Hepatocyte (in vitro differentiated cells): ENCODE measurements at regions not wholly inside any gene's neighbourhood (a gene's known extent, or its start where the extent isn't known, plus 50 kb on each side); places are given as distances from the start of the nearest gene placed in this dataset.

ENCODE experiments used
- DNase-seq: peaks from one replicate; pipeline ENCODE4 v3.0.0-alpha.2; 2016; ENCODE audit warnings: low spot score
- H2AFZ ChIP-seq: fragments of 200-600 bp; sonication (generic); 2 replicates; pipeline ENCODE4 v1.6.0; 2016; ENCODE audit warnings: antibody characterized with exemption, mild to moderate bottlenecking
- H3K27ac ChIP-seq: fragments of 200-600 bp; sonication (generic); 2 replicates; pipeline ENCODE4 v1.5.1; 2016; ENCODE audit warnings: mild to moderate bottlenecking
- H3K27me3 ChIP-seq: fragments of 200-600 bp; sonication (generic); 2 replicates; pipeline ENCODE4 v1.6.1; 2016
- H3K36me3 ChIP-seq: fragments of 200-600 bp; sonication (generic); replicated peaks from 2 replicates; pipeline ENCODE4 v1.5.1; 2016; ENCODE audit warnings: low read depth; ENCODE audit not compliant: insufficient read depth
- H3K4me1 ChIP-seq: fragments of 200-600 bp; sonication (generic); 2 replicates; pipeline ENCODE4 v1.5.1; 2016; ENCODE audit warnings: mild to moderate bottlenecking, moderate library complexity; ENCODE audit not compliant: insufficient read depth
- H3K4me2 ChIP-seq: fragments of 200-600 bp; sonication (generic); 2 replicates; pipeline ENCODE4 v1.6.0; 2016
- H3K4me3 ChIP-seq: fragments of 200-600 bp; sonication (generic); 2 replicates; pipeline ENCODE4 v1.5.1; 2016; ENCODE audit warnings: mild to moderate bottlenecking
- H3K79me2 ChIP-seq: fragments of 200-600 bp; sonication (generic); 2 replicates; pipeline ENCODE4 v1.6.0; 2017; ENCODE audit warnings: mild to moderate bottlenecking
- H3K9me2 ChIP-seq: fragments of 200-600 bp; sonication (generic); replicated peaks from 2 replicates; pipeline ENCODE4 v1.6.0; 2017; ENCODE audit warnings: mild to moderate bottlenecking; ENCODE audit not compliant: insufficient read depth
- H3K9me3 ChIP-seq: fragments of 200-600 bp; sonication (generic); 2 replicates; pipeline ENCODE4 v1.5.1; 2016; ENCODE audit warnings: low read depth, mild to moderate bottlenecking
- H4K20me1 ChIP-seq: fragments of 200-600 bp; sonication (generic); 2 replicates; pipeline ENCODE4 v1.6.0; 2016; ENCODE audit warnings: mild to moderate bottlenecking; ENCODE audit not compliant: insufficient read depth, poor library complexity, severe bottlenecking
- EZH2 ChIP-seq: fragments of 200-600 bp; sonication (generic); IDR thresholded peaks from 2 replicates; pipeline ENCODE4 v1.6.1; 2016; ENCODE audit warnings: antibody characterized with exemption, mild to moderate bottlenecking, borderline replicate concordance
- EZH2phosphoT487 ChIP-seq: fragments of 200-600 bp; sonication (generic); IDR thresholded peaks from one replicate; pipeline ENCODE4 v1.6.1; 2018; ENCODE audit warnings: antibody characterized with exemption, mild to moderate bottlenecking, low read depth, moderate library complexity; ENCODE audit not compliant: unreplicated experiment, severe bottlenecking
- WGBS: methylation state at CpG from one replicate; pipeline ENCODE4 v1.1.6; 2016; ENCODE audit warnings: low lambda C conversion rate; ENCODE audit errors: missing lambda C conversion rate; 5-methylcytosine and 5-hydroxymethylcytosine counted together
- TF ChIP-seq, protein P1 (sequence below): fragments of 200-600 bp; sonication (generic); IDR thresholded peaks from 2 replicates; pipeline ENCODE4 v1.5.1; 2016; ENCODE audit warnings: antibody characterized with exemption, mild to moderate bottlenecking; ENCODE audit not compliant: poor library complexity

GRCh38 chr3:22431334-22431733 lies 680.3 kb upstream of the ZNF385D start:
- no peak overlapping the region for H3K27ac ChIP-seq
- no peaks in the 10 kb centered on the region for H3K27me3 ChIP-seq
- no peak overlapping the region for H2AFZ ChIP-seq
- no peak overlapping the region for H3K4me3 ChIP-seq
- H3K9me3 ChIP-seq = no peaks in the 10 kb centered on the region
- no peaks in the 10 kb centered on the region for H4K20me1 ChIP-seq
- no peaks in the 10 kb centered on the region for H3K9me2 ChIP-seq
- no peaks in the 10 kb centered on the region for H3K79me2 ChIP-seq
- no peak overlapping the region for H3K4me2 ChIP-seq
- H3K36me3 ChIP-seq = no peaks in the 10 kb centered on the region
- no peak for TF ChIP-seq EZH2
- no peak for TF ChIP-seq EZH2phosphoT487
- TF ChIP-seq, protein P1, sequence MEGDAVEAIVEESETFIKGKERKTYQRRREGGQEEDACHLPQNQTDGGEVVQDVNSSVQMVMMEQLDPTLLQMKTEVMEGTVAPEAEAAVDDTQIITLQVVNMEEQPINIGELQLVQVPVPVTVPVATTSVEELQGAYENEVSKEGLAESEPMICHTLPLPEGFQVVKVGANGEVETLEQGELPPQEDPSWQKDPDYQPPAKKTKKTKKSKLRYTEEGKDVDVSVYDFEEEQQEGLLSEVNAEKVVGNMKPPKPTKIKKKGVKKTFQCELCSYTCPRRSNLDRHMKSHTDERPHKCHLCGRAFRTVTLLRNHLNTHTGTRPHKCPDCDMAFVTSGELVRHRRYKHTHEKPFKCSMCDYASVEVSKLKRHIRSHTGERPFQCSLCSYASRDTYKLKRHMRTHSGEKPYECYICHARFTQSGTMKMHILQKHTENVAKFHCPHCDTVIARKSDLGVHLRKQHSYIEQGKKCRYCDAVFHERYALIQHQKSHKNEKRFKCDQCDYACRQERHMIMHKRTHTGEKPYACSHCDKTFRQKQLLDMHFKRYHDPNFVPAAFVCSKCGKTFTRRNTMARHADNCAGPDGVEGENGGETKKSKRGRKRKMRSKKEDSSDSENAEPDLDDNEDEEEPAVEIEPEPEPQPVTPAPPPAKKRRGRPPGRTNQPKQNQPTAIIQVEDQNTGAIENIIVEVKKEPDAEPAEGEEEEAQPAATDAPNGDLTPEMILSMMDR = no peak
- no peaks in the 10 kb centered on the region for H3K4me1 ChIP-seq
- DNase-seq = no peak
- 100% methylated on average over 1 of the region's 1 CpG for WGBS

GRCh38 chr3:22439626-22440025 lies 688.6 kb upstream of the ZNF385D start:
- H4K20me1 ChIP-seq = no peaks in the 10 kb centered on the region
- H3K36me3 ChIP-seq = no peaks in the 10 kb centered on the region
- H3K4me1 ChIP-seq = no peaks in the 10 kb centered on the region
- H3K27me3 ChIP-seq = no peaks in the 10 kb centered on the region
- no peak overlapping the region for H3K27ac ChIP-seq
- H3K4me2 ChIP-seq = no peak overlapping the region
- no peak for DNase-seq
- H3K4me3 ChIP-seq = no peak overlapping the region
- H3K9me2 ChIP-seq = no peaks in the 10 kb centered on the region
- H2AFZ ChIP-seq = no peak overlapping the region
- H3K9me3 ChIP-seq = no peaks in the 10 kb centered on the region
- H3K79me2 ChIP-seq = no peaks in the 10 kb centered on the region
- TF ChIP-seq, protein P1 = no peak
- TF ChIP-seq EZH2 (no peak), EZH2phosphoT487 (no peak)
- 91% methylated on average over 4 of the region's 4 CpGs for WGBS

- Histone ChIP-seq H3K4me1 (no peaks in the 10 kb centered on the region), H3K9me2 (no peaks in the 10 kb centered on the region), H3K36me3 (no peaks in the 10 kb centered on the region), H3K4me3 (no peak overlapping the region), H4K20me1 (no peaks in the 10 kb centered on the region), H3K4me2 (no peak overlapping the region), H2AFZ (no peak overlapping the region), H3K27ac (no peak overlapping the region), H3K9me3 (no peaks in the 10 kb centered on the region), H3K27me3 (no peaks in the 10 kb centered on the region), H3K79me2 (no peaks in the 10 kb centered on the region)
- no peak for DNase-seq
- 97% methylated on average over 2 of the region's 2 CpGs for WGBS
- no peak for TF ChIP-seq EZH2
- TF ChIP-seq EZH2phosphoT487 = no peak
- TF ChIP-seq, protein P1 = no peak
These were observed 690.7 kb upstream of the ZNF385D start for GRCh38 chr3:22441711-22442110.
